HG02798 (cell line): ENCODE measurements at regions not wholly inside any gene's neighbourhood (a gene's known extent, or its start where the extent isn't known, plus 50 kb on each side); places are given as distances from the start of the nearest gene placed in this dataset.
A peak's percentile ranks its signal among the peaks of the same experiment; 100 is the strongest.
"Not testable (repeated sequence)": the region's sequence is repeated elsewhere in the genome, so short reads cannot be mapped to it uniquely, and the experiment has no call there.

Source experiments
- ATAC-seq: cut with Tn5 transposase; IDR thresholded peaks from one replicate; pipeline ENCODE4 v1.9.1; 2021; ENCODE audit warnings: mild to moderate bottlenecking; ENCODE audit not compliant: unreplicated experiment, poor library complexity

DNA sequence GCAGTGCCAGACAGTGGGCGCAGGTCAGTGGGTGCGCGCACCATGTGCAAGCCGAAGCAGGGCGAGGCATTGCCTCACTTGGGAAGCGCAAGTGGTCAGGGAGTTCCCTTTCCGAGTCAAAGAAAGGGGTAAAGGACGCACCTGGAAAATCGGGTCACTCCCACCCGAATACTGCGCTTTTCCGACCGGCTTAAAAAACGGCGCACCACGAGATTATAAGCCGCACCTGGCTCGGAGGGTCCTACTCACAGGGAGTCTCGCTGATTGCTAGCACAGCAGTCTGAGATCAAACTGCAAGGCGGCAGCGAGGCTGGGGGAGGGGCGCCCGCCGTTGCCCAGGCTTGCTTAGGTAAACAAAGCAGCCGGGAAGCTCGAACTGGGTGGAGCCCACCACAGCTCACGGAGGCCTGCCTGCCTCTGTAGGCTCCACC is 77.9 kb downstream of the NR4A2 start:
- not testable (repeated sequence) for ATAC-seq

GRCh38 chr2:156253765-156254164 is 78.8 kb downstream of the NR4A2 start:
- no peak for ATAC-seq

DNA sequence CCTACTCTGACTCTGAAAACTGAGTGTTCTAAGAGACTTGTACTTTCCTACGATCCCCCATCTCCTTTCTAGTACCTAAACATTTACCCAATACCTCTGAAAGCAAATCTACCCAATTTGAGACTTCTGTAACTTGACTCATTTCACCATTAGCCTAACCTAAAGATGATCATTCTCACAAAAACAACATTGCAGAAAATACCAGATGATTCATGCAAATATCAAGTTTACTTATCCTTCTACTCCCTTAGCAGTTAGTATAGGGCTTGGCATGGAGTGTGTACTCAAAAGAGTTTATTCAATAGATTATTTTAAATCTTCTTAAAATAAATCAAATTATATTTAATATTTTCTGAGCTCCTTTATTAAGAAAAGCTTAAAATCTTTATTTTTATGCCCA is 89.6 kb downstream of the NR4A2 start:
- ATAC-seq = no peak

- no peak for ATAC-seq
Observed at GRCh38 chr2:156237558-156237957, 95.0 kb downstream of the NR4A2 start.

DNA sequence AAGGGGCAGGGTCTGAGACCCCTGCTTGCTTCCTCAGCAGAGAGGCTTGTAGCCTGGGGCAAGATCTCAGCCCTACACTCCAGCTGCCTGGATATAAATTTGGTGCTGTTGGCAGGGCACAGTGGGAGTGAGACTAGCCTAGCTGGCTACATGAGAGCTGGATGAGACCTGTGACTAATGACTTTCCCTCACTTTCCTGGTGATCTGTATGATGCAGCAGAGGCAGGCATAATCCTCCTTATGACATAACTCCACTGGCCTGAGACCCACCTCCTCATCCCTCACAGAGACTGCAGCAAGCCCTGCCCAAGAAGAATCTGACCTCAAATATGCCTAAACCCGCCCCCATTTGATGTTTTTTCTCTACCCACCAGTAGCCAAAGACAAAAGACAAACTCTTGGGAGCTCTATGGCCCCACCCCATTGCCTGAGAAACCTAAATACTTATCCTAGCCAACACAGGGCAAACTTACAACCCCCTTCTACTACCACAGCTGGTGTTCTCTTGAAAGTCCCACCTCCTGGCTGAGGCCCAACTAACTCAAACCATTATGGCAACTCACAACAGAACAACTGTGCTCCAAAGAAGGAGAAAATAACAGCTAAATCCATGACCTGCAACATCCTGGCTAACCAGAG is 102.7 kb downstream of the NR4A2 start:
- no peak for ATAC-seq

- ATAC-seq = not testable (repeated sequence)
Observed at GRCh38 chr2:156223328-156223727, 109.2 kb downstream of the NR4A2 start.

GRCh38 chr2:156221703-156222102 is 110.8 kb downstream of the NR4A2 start:
- ATAC-seq = no peak

GRCh38 chr2:156219491-156220100 is 112.9 kb downstream of the NR4A2 start:
- no peak for ATAC-seq

DNA sequence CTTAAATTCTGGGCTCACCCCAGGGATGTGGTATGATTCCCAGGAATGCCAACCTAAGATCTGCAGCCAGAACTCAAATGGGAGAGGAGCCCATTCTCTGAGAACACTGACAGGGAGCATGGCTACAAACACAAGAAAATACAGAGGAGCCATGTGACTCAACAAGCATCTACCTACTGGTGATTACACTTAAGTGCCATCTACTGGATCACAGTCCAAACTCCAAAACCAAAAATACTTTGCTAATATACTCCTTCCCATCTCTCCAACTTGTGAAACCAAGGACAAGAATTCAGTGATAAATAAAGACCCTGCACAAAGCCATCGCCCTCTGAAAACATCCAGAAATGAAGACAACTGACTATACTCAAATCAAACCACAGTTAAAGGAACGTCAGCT is 116.9 kb downstream of the NR4A2 start:
- no peak for ATAC-seq

DNA sequence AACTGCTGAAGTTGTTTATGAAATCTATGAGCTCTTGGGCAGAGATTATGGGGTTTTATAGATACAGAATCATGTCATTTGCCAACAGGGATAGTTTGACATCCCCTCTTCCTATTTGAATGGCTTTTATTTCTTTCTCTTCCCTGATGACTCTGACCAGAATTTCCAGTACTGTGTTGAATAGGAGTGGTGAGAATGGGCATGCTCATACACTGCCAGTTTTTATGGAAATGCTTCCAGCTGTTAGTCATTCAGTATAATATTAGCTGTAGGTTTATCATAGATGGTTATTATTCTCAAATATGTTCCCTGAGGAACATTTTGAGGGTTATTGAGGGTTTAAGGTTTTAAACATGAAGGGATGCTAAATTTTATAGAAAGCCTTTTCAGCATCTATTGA is 121.2 kb downstream of the NR4A2 start:
- ATAC-seq = no peak

DNA sequence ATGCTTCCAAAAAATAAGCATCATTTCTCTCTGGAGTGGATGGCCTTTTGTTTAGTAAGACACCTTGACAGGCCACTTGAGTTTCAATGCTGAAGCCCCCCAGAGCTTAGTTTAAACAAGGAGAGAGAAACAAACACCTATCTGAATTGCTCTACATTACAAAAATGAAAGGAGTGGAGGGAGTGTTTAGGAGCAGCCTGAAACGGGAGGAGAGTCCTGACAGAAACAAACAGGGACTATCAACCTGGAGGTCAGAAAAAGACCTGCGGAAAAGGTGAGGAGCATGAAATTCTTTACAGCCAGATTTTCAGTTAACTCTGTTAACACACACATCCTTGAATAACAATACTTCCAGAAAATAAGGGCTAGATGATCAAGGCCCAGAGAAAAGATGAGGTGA is 126.2 kb downstream of the NR4A2 start:
- no peak for ATAC-seq

GRCh38 chr2:156199588-156199987 is 132.9 kb downstream of the NR4A2 start:
- no peak for ATAC-seq

GRCh38 chr2:156196031-156196430 is 136.5 kb downstream of the NR4A2 start:
- no peak for ATAC-seq

- ATAC-seq = peak; percentile 50
Observed at GRCh38 chr2:156192468-156192867, 140.1 kb downstream of the NR4A2 start.

GRCh38 chr2:156191527-156191926 is 141.0 kb downstream of the NR4A2 start:
- ATAC-seq = no peak

DNA sequence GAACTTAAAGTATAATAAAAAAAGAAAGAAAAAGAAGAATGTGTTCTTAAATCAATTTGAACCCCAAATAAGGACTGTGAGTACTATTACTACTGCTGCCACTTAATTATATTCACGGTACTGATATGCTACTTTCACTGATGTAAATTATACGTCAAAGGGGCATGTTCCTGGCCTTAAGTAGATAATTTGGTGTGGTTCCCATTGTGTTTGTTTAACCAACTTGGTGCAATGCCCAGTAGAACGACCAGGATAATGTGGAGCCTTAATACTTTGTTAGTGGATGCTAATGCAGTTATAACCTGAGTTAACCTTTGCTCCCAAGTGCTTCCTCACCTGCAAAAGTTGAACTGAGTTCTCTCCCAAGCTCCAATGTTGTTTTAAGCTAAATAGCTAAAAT is 142.0 kb downstream of the NR4A2 start:
- ATAC-seq = no peak

- ATAC-seq = no peak
Observed at GRCh38 chr2:156189584-156189983, 142.9 kb downstream of the NR4A2 start.

DNA sequence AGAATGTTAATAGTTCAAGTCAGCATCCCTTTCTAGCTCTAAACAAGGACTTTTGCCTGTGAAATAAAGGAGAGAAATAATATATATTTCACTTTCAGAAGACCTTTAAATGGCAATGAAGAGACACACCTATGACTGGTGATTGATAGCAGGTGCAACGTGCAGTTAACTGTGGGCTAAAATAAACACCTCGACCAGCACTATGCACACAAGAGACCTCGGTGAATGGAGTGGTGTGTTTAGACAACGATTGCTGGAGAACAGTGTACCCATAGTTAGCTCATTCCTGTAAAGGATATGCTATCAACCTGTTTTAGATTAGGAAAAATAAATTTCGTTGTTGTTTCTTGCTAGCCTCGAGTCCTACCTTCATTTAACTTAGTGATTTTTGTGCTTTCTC is 143.4 kb downstream of the NR4A2 start:
- no peak for ATAC-seq

DNA sequence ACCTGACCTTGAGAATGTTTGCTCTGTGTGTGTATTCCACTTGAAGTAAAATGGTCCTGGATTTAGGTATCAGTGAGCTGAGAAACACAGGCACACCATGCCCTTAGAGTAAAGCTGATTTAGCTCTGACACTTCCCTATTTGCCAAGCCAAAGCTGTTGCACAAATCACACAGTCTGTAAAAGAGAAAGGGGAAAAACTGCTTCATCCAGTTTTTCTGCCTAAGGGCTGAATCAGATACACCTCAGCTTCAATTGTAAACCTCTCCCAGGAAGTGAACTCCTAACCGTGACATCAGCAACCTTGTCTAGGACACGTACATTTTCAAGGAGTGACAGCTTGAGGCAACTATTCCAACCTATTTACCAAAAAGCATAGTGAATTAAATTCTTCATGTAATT is 150.4 kb downstream of the NR4A2 start:
- no peak for ATAC-seq

- ATAC-seq = no peak
Observed at GRCh38 chr2:156181208-156181607, 151.3 kb downstream of the NR4A2 start.

DNA sequence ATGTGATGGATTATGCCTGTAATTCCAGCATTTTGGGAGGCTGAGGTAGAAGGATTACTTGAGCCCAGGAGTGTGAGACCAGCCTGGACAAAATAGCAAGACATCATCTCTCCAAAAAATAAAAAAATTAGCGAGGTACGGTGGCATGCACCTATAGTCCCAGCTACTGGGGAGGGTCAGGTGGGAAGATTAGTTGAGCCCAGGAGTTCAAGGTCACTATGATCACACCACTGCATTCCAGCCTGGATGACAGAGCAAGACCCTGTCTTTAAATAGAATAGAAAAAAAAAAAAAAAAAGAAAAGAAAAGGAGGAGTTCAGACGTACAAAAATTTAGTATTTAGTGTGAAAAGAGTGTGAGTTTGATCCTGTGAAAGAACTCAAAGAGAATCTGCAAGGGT is 154.9 kb downstream of the NR4A2 start:
- no peak for ATAC-seq

DNA sequence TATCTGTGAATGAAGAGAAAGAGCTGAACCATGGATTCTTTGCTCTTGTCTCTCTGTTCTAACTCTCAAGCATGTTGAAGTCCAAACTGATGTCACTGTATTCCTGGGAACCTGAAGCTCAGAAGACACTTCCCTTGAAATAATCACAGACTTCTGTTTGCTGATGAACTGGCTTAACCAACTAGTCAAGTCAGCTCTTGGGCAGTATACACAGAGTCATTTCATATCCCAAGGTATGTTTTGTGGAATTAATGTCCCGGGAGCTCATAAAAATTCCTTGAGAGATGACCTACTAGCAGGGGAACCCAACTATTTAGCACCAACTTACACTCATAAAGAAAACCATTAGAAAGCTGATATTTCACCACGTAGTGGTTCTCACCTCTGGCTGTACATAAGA is 156.6 kb downstream of the NR4A2 start:
- ATAC-seq = no peak
